Thyroid gland (tissue), 4 donors: ENCODE measurements at regions not wholly inside any gene's neighbourhood (a gene's known extent, or its start where the extent isn't known, plus 50 kb on each side); places are given as distances from the start of the nearest gene placed in this dataset.

Experiments used
- CTCF ChIP-seq, 6 experiments: fragments of 200-600 bp in 3 of 6; fragments of 450-650 bp in 3 of 6; sonication (generic) in 3 of 6; IDR thresholded peaks; one replicate each; pipeline ENCODE4 v1.5.1; 2016 to 2019; ENCODE audit warnings: antibody characterized with exemption in 6 of 6, mild to moderate bottlenecking in 2 of 6, inconsistent platforms in 1 of 6, moderate library complexity in 1 of 6
- POLR2A ChIP-seq, 2 donors: fragments of 450-650 bp; IDR thresholded peaks; one replicate each; pipeline ENCODE4 v1.6.1; 2017; ENCODE audit warnings: antibody characterized with exemption in 2 of 2, mild to moderate bottlenecking in 2 of 2, moderate library complexity in 1 of 2

DNA sequence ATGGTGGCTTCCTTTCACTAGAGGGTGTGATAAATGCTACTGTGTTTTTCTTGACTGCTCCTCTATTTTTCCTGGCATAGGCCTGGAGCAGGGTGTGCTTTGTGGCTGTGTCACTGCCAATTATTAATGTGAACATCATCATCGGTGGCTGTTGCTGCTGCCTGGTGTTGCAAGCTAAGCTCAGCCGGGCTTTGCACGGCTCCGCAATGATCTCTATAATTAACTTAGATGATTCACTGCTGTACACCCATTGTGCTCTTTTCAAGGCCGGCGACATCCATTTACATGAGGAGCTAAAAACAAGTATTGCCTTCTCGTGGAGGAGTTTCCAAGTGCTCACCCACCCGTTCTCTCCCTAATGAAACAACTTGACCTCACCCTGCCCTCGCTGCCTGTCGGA, 160.1 kb upstream of the IRX3 start:
- TF ChIP-seq CTCF (IDR thresholded peaks at IDR 0.05) (no peak), POLR2A (IDR thresholded peaks at IDR 0.05) (no peak)
